GM12864 (cell line): ENCODE measurements at regions not wholly inside any gene's neighbourhood (a gene's known extent, or its start where the extent isn't known, plus 50 kb on each side); places are given as distances from the start of the nearest gene placed in this dataset.

ENCODE experiments used
- DNase-seq: peaks from one replicate; pipeline ENCODE4 v3.0.0-alpha.2; 2011; ENCODE audit warnings: low read depth
- H3K4me3 ChIP-seq: 2 replicates; pipeline ENCODE4 v1.5.1; 2011; ENCODE audit warnings: mild to moderate bottlenecking, low read depth, low read length, control low read depth
- CTCF ChIP-seq: IDR thresholded peaks from 2 replicates; pipeline ENCODE4 v1.5.1; 2011; ENCODE audit warnings: low read depth, mild to moderate bottlenecking, moderate library complexity, low read length, control low read depth, inconsistent platforms; ENCODE audit errors: missing control alignments

- TF ChIP-seq CTCF, result no peak
- no peak for DNase-seq
- no peak overlapping the region for H3K4me3 ChIP-seq
Observed at GRCh38 chr13:112236539-112237197, 139.5 kb upstream of the SPACA7 start.

- DNase-seq, result no peak
- H3K4me3 ChIP-seq, result no peak overlapping the region
- TF ChIP-seq CTCF, result no peak
Observed at GRCh38 chr13:112238436-112238995, 137.6 kb upstream of the SPACA7 start.

- DNase-seq, result no peak
- TF ChIP-seq CTCF, result no peak
Observed at GRCh38 chr13:112240076-112240475, 136.1 kb upstream of the SPACA7 start.

GRCh38 chr13:112241288-112241687, 134.9 kb upstream of the SPACA7 start:
- H3K4me3 ChIP-seq, result no peak overlapping the region
- DNase-seq, result no peak
- TF ChIP-seq CTCF, result no peak

More at GRCh38 chr13:112240076-112240475, 136.1 kb upstream of the SPACA7 start:
- H3K4me3 ChIP-seq, result no peak overlapping the region

GRCh38 chr13:112242777-112243176, 133.4 kb upstream of the SPACA7 start:
- no peak for TF ChIP-seq CTCF
- no peak for DNase-seq
- H3K4me3 ChIP-seq, result no peak overlapping the region

GRCh38 chr13:112244061-112244460, 132.1 kb upstream of the SPACA7 start:
- no peak for DNase-seq
- no peak for TF ChIP-seq CTCF
- no peak overlapping the region for H3K4me3 ChIP-seq

- TF ChIP-seq CTCF, result no peak
- H3K4me3 ChIP-seq, result no peak overlapping the region
Observed at GRCh38 chr13:112244495-112245177, 131.5 kb upstream of the SPACA7 start.

More at GRCh38 chr13:112244495-112245177, 131.5 kb upstream of the SPACA7 start:
- DNase-seq, result no peak
